ENCODE measurements at regions not wholly inside any gene's neighbourhood (a gene's known extent, or its start where the extent isn't known, plus 50 kb on each side); places are given as distances from the start of the nearest gene placed in this dataset.
A peak's percentile ranks its signal among the peaks of the same experiment; 100 is the strongest.

- no peak for DNase-seq
Measured at GRCh38 chr6:112801468-112802080, 454.4 kb downstream of the RFPL4B start.

GRCh38 chr6:112802144-112802543 lies 455.0 kb downstream of the RFPL4B start:
- DNase-seq, result no peak

GRCh38 chr6:112804638-112805330 lies 457.7 kb downstream of the RFPL4B start:
- DNase-seq, result no peak

GRCh38 chr6:112806163-112806865 lies 459.2 kb downstream of the RFPL4B start:
- no peak for DNase-seq

GRCh38 chr6:112821476-112821875 lies 474.3 kb downstream of the RFPL4B start:
- DNase-seq, result no peak

GRCh38 chr6:112822769-112823168 lies 475.6 kb downstream of the RFPL4B start:
- DNase-seq, result no peak

GRCh38 chr6:112827793-112828192 lies 480.7 kb downstream of the RFPL4B start:
- no peak for DNase-seq

- no peak for DNase-seq
Measured at GRCh38 chr6:112831022-112831421, 483.9 kb downstream of the RFPL4B start.

- DNase-seq, result no peak
Measured at GRCh38 chr6:112833581-112834131, 486.5 kb downstream of the RFPL4B start.

- DNase-seq, result no peak
Measured at GRCh38 chr6:112835078-112835477, 487.9 kb downstream of the RFPL4B start.

- peak; percentile 44 for DNase-seq
Measured at GRCh38 chr6:112839525-112839961, 492.4 kb downstream of the RFPL4B start.

GRCh38 chr6:112841553-112842329 lies 494.6 kb downstream of the RFPL4B start:
- DNase-seq, result no peak

- no peak for DNase-seq
Measured at GRCh38 chr6:112842330-112842685, 495.2 kb downstream of the RFPL4B start.

GRCh38 chr6:112846681-112847080 lies 499.6 kb downstream of the RFPL4B start:
- DNase-seq, result peak; percentile 37

- DNase-seq, result peak; percentile 34
Measured at GRCh38 chr6:112851146-112851545, 504.0 kb downstream of the RFPL4B start.

GRCh38 chr6:112853162-112853561 lies 506.0 kb downstream of the RFPL4B start:
- no peak for DNase-seq

GRCh38 chr6:112863753-112864152 lies 516.6 kb downstream of the RFPL4B start:
- no peak for DNase-seq

GRCh38 chr6:112865131-112865530 lies 518.0 kb downstream of the RFPL4B start:
- no peak for DNase-seq

GRCh38 chr6:112874881-112875280 lies 527.8 kb downstream of the RFPL4B start:
- DNase-seq, result no peak

- peak; percentile 79 for DNase-seq
Measured at GRCh38 chr6:112877134-112878100, 530.3 kb downstream of the RFPL4B start.

- no peak for DNase-seq
Measured at GRCh38 chr6:112879920-112880413, 532.8 kb downstream of the RFPL4B start.

Data from renal pelvis (tissue), 1 donor.